RPMI7951 (cell line): ENCODE measurements at regions not wholly inside any gene's neighbourhood (a gene's known extent, or its start where the extent isn't known, plus 50 kb on each side); places are given as distances from the start of the nearest gene placed in this dataset.
"Not testable (repeated sequence)": the region's sequence is repeated elsewhere in the genome, so short reads cannot be mapped to it uniquely, and the experiment has no call there.

Source experiments
- DNase-seq: peaks from one replicate; pipeline ENCODE4 v3.0.0-alpha.2; 2012; ENCODE audit warnings: low read depth

- peak; percentile 51 for DNase-seq
These were observed 533.4 kb downstream of the NTRK3 start for GRCh38 chr15:87722941-87723691.

GRCh38 chr15:87720235-87720634 is 536.3 kb downstream of the NTRK3 start:
- DNase-seq, result no peak

- DNase-seq, result no peak
These were observed 540.1 kb downstream of the NTRK3 start for GRCh38 chr15:87716422-87716821.

GRCh38 chr15:87715252-87715651 is 541.3 kb downstream of the NTRK3 start:
- no peak for DNase-seq

GRCh38 chr15:87713475-87713879 is 543.1 kb downstream of the NTRK3 start:
- DNase-seq, result no peak

- DNase-seq, result peak; percentile 60
These were observed 544.3 kb downstream of the NTRK3 start for GRCh38 chr15:87712211-87712610.

- DNase-seq, result peak; percentile 65
These were observed 545.5 kb downstream of the NTRK3 start for GRCh38 chr15:87711026-87711425.

- peak; percentile 78 for DNase-seq
These were observed 546.1 kb downstream of the NTRK3 start for GRCh38 chr15:87710406-87710805.

GRCh38 chr15:87707566-87708130 is 548.9 kb downstream of the NTRK3 start:
- DNase-seq, result no peak

GRCh38 chr15:87707071-87707470 is 549.5 kb downstream of the NTRK3 start:
- no peak for DNase-seq

GRCh38 chr15:87706001-87706400 is 550.5 kb downstream of the NTRK3 start:
- no peak for DNase-seq

GRCh38 chr15:87704276-87704675 is 552.3 kb downstream of the NTRK3 start:
- DNase-seq, result no peak

GRCh38 chr15:87703327-87704111 is 553.0 kb downstream of the NTRK3 start:
- no peak for DNase-seq

- no peak for DNase-seq
These were observed 554.3 kb downstream of the NTRK3 start for GRCh38 chr15:87702270-87702669.

GRCh38 chr15:87698467-87698866 is 558.1 kb downstream of the NTRK3 start:
- DNase-seq, result not testable (repeated sequence)

GRCh38 chr15:87689716-87690115 is 566.8 kb downstream of the NTRK3 start:
- no peak for DNase-seq

GRCh38 chr15:87687523-87687870 is 569.0 kb downstream of the NTRK3 start:
- no peak for DNase-seq

- DNase-seq, result no peak
These were observed 569.6 kb downstream of the NTRK3 start for GRCh38 chr15:87686841-87687522.

GRCh38 chr15:87686339-87686738 is 570.2 kb downstream of the NTRK3 start:
- no peak for DNase-seq

- no peak for DNase-seq
These were observed 574.0 kb downstream of the NTRK3 start for GRCh38 chr15:87682527-87682926.

- no peak for DNase-seq
These were observed 575.4 kb downstream of the NTRK3 start for GRCh38 chr15:87681104-87681503.

GRCh38 chr15:87680208-87680607 is 576.3 kb downstream of the NTRK3 start:
- DNase-seq, result no peak
